ENCODE measurements at regions not wholly inside any gene's neighbourhood (a gene's known extent, or its start where the extent isn't known, plus 50 kb on each side); places are given as distances from the start of the nearest gene placed in this dataset.

- TF ChIP-seq EP300 (IDR thresholded peaks at IDR 0.05): no peak
- no peak for TF ChIP-seq CTCF (IDR thresholded peaks at IDR 0.05)
Measured at GRCh38 chr4:10856271-10856782, 171.8 kb upstream of the CLNK start.

All from upper lobe of left lung (tissue), 4 donors.